SK-N-SH (cell line): ENCODE measurements at regions not wholly inside any gene's neighbourhood (a gene's known extent, or its start where the extent isn't known, plus 50 kb on each side); places are given as distances from the start of the nearest gene placed in this dataset.

Experiments used
- CTCF ChIA-PET: fragments of 300-600, 350-600 bp; formaldehyde crosslinking; extraction: SDS; loops from one replicate; lab custom pipeline; 2021; lab: Yijun Ruan, JAX
- POLR2A ChIA-PET: fragments of 350-600 bp; sonication (Branson Sonifier 250); formaldehyde crosslinking; extraction: SDS; loops from one replicate; lab custom pipeline; 2020; ENCODE audit warnings: antibody characterized with exemption, inconsistent platforms; lab: Yijun Ruan, JAX
- DNase-seq: peaks from one replicate; pipeline ENCODE4 v3.0.0; 2012
- H2AFZ ChIP-seq: fragments of 200-600 bp; sonication (generic); 2 replicates; pipeline ENCODE4 v1.8.1; 2016; ENCODE audit warnings: antibody characterized with exemption, mild to moderate bottlenecking, low read depth
- H3F3A ChIP-seq: fragments of 200-600 bp; sonication (generic); replicated peaks from 2 replicates; pipeline ENCODE3; 2016; ENCODE audit warnings: antibody characterized with exemption, mild to moderate bottlenecking; ENCODE audit not compliant: insufficient read depth
- H3K27ac ChIP-seq, 2 experiments: fragments of 200-500 bp in 1 of 2; fragments of 200-600 bp in 1 of 2; sonication (Bioruptor generic) in 1 of 2; sonication (generic), shearing (Covaris generic) in 1 of 2; 2 replicates each; pipeline versions ENCODE4 v1.5.1 to v1.6.1; 2014 to 2016; ENCODE audit warnings: low read depth in 2 of 2, inconsistent platforms in 1 of 2, low read length in 1 of 2, mild to moderate bottlenecking in 1 of 2, mixed read lengths in 1 of 2
- H3K27me3 ChIP-seq: fragments of 200-600 bp; sonication (generic), shearing (Covaris generic); 2 replicates; pipeline ENCODE4 v1.6.1; 2016; ENCODE audit warnings: mixed run types; ENCODE audit not compliant: insufficient read depth
- H3K36me3 ChIP-seq, 2 experiments: fragments of 200-500 bp in 1 of 2; fragments of 200-600 bp in 1 of 2; sonication (Bioruptor generic) in 1 of 2; sonication (generic) in 1 of 2; replicated peaks in 1 of 2; 2 replicates each; pipeline versions ENCODE3 to v1.5.1; 2014 to 2016; ENCODE audit warnings: low read length in 1 of 2, mild to moderate bottlenecking in 1 of 2; ENCODE audit not compliant: insufficient read depth in 2 of 2, control insufficient read depth in 1 of 2
- H3K4me1 ChIP-seq, 2 experiments: fragments of 200-500 bp in 1 of 2; fragments of 200-600 bp in 1 of 2; sonication (Bioruptor generic) in 1 of 2; sonication (generic), shearing (Covaris generic) in 1 of 2; 2 replicates each; pipeline versions ENCODE4 v1.5.1 to v1.6.1; 2014 to 2016; ENCODE audit warnings: low read depth in 1 of 2, low read length in 1 of 2, mixed run types in 1 of 2; ENCODE audit not compliant: insufficient read depth in 2 of 2, control insufficient read depth in 1 of 2
- H3K4me2 ChIP-seq: fragments of 200-600 bp; sonication (generic), shearing (Covaris generic); 2 replicates; pipeline ENCODE4 v1.6.1; 2017; ENCODE audit warnings: mixed run types
- H3K4me3 ChIP-seq, 2 experiments: fragments of 200-500 bp in 1 of 2; fragments of 200-600 bp in 1 of 2; sonication (Bioruptor generic) in 1 of 2; sonication (generic), shearing (Covaris generic) in 1 of 2; 2 replicates each; pipeline versions ENCODE4 v1.5.1 to v1.8.1; 2014 to 2016; ENCODE audit warnings: low read depth in 2 of 2, inconsistent platforms in 1 of 2, low read length in 1 of 2, mild to moderate bottlenecking in 1 of 2, mixed read lengths in 1 of 2, moderate library complexity in 1 of 2
- H3K79me2 ChIP-seq: fragments of 200-600 bp; sonication (generic); 2 replicates; pipeline ENCODE4 v1.8.1; 2017; ENCODE audit warnings: mild to moderate bottlenecking; ENCODE audit not compliant: insufficient read depth
- H3K9ac ChIP-seq: fragments of 200-600 bp; sonication (generic); 2 replicates; pipeline ENCODE4 v1.6.1; 2017; ENCODE audit warnings: mixed run types
- H3K9me2 ChIP-seq: fragments of 200-600 bp; sonication (generic); 2 replicates; pipeline ENCODE4 v1.6.1; 2017; ENCODE audit warnings: mixed run types
- H3K9me3 ChIP-seq: fragments of 200-600 bp; sonication (generic); 2 replicates; pipeline ENCODE4 v1.6.1; 2017; ENCODE audit warnings: mixed run types, mild to moderate bottlenecking, moderate library complexity
- H4K20me1 ChIP-seq: fragments of 200-600 bp; sonication (generic); 2 replicates; pipeline ENCODE4 v1.6.1; 2017; ENCODE audit warnings: mild to moderate bottlenecking, mixed run types; ENCODE audit not compliant: insufficient read depth
- CTCF ChIP-seq: fragments of 200-600 bp; sonication (generic); IDR thresholded peaks from 2 replicates; pipeline ENCODE4 v1.6.1; 2017; ENCODE audit warnings: antibody characterized with exemption, mild to moderate bottlenecking, moderate library complexity
- EP300 ChIP-seq, 2 experiments: IDR thresholded peaks; 2 replicates each; pipeline versions ENCODE4 v1.4.0 to v1.6.1; 2012; ENCODE audit warnings: borderline replicate concordance in 1 of 2, low read depth in 1 of 2, low read length in 1 of 2
- EZH2phosphoT487 ChIP-seq: fragments of 200-600 bp; sonication (generic); IDR thresholded peaks from 2 replicates; pipeline ENCODE4 v1.6.1; 2017; ENCODE audit warnings: low read depth, mixed run types, mild to moderate bottlenecking, antibody characterized with exemption, moderate library complexity, borderline replicate concordance
- FOSL2 ChIP-seq: IDR thresholded peaks from 2 replicates; pipeline ENCODE4 v1.4.0; 2012; ENCODE audit warnings: low read depth, mild to moderate bottlenecking, moderate library complexity, borderline replicate concordance
- FOXM1 ChIP-seq: IDR thresholded peaks from 2 replicates; pipeline ENCODE4 v1.4.0; 2012; ENCODE audit warnings: low read depth, mild to moderate bottlenecking
- GABPA ChIP-seq: IDR thresholded peaks from 2 replicates; pipeline ENCODE4 v1.4.0; 2012; ENCODE audit warnings: low read depth, mild to moderate bottlenecking
- GATA2 ChIP-seq: sonication (generic); formaldehyde crosslinking; IDR thresholded peaks from 2 replicates; pipeline ENCODE4 v1.5.0; 2020; ENCODE audit warnings: mild to moderate bottlenecking, missing genetic modification reagents
- JUND ChIP-seq: IDR thresholded peaks from 2 replicates; pipeline ENCODE4 v1.4.0; 2012
- MEF2A ChIP-seq: IDR thresholded peaks from 2 replicates; pipeline ENCODE4 v1.4.0; 2012; ENCODE audit warnings: low read depth, borderline replicate concordance
- POLR2AphosphoS5 ChIP-seq: IDR thresholded peaks from 2 replicates; pipeline ENCODE4 v1.6.1; 2012; ENCODE audit warnings: low read depth, low read length
- RCOR1 ChIP-seq: fragments of 150-350 bp; IDR thresholded peaks from 2 replicates; pipeline ENCODE4 v1.6.1; 2017; ENCODE audit warnings: antibody characterized with exemption, low read length
- REST ChIP-seq: IDR thresholded peaks from 2 replicates; pipeline ENCODE4 v1.6.1; 2012; ENCODE audit warnings: mild to moderate bottlenecking, low read depth, low read length, moderate library complexity
- SIN3A ChIP-seq: IDR thresholded peaks from 2 replicates; pipeline ENCODE4 v1.6.1; 2012; ENCODE audit warnings: low read depth, mild to moderate bottlenecking, low read length, moderate library complexity, borderline replicate concordance
- SMC3 ChIP-seq: IDR thresholded peaks from 2 replicates; pipeline ENCODE4 v1.6.1; 2012; ENCODE audit warnings: low read depth, low read length, improper control_type of control experiment
- TAF1 ChIP-seq: IDR thresholded peaks from 2 replicates; pipeline ENCODE4 v1.6.1; 2012; ENCODE audit warnings: low read depth, mild to moderate bottlenecking, low read length, moderate library complexity, borderline replicate concordance
- TCF12 ChIP-seq: IDR thresholded peaks from 2 replicates; pipeline ENCODE4 v1.4.0; 2012
- TEAD4 ChIP-seq: IDR thresholded peaks from 2 replicates; pipeline ENCODE4 v1.4.0; 2012; ENCODE audit warnings: mild to moderate bottlenecking, borderline replicate concordance; ENCODE audit not compliant: insufficient read depth
- YY1 ChIP-seq: IDR thresholded peaks from 2 replicates; pipeline ENCODE4 v1.4.0; 2012; ENCODE audit warnings: low read depth, mild to moderate bottlenecking
- WGBS: methylation state at CpG from one replicate; pipeline ENCODE4 v1.1.6; 2017; ENCODE audit warnings: low lambda C conversion rate; 5-methylcytosine and 5-hydroxymethylcytosine counted together

- H3F3A ChIP-seq = no peaks in the 10 kb centered on the region
- ChIA-PET POLR2A (no interaction called here), CTCF (interaction anchor here (2.1 kb wide), 1 partner anchor 16 kb away, joined by 6 read pairs; no protein-coding TSS in a partner anchor)
- H3K9ac ChIP-seq = no peak overlapping the region
- no peaks in the 10 kb centered on the region for H3K36me3 ChIP-seq
- no peaks in the 10 kb centered on the region for H3K79me2 ChIP-seq
- H3K4me3 ChIP-seq = no peak overlapping the region
- no peaks in the 10 kb centered on the region for H3K4me1 ChIP-seq
- no peak overlapping the region for H2AFZ ChIP-seq
- no peak for DNase-seq
- H3K4me2 ChIP-seq = no peak overlapping the region
- no peaks in the 10 kb centered on the region for H4K20me1 ChIP-seq
- 8% methylated on average over 2 of the region's 2 CpGs for WGBS
- H3K27ac ChIP-seq = no peak overlapping the region
- no peaks in the 10 kb centered on the region for H3K9me3 ChIP-seq
- H3K9me2 ChIP-seq = no peaks in the 10 kb centered on the region
- H3K27me3 ChIP-seq = no peaks in the 10 kb centered on the region
- TF ChIP-seq CTCF = no peak
- no peak for TF ChIP-seq YY1
- no peak for TF ChIP-seq TEAD4
- TF ChIP-seq FOSL2 = no peak
- TF ChIP-seq TCF12 = no peak
- TF ChIP-seq SMC3 = no peak
Observed at GRCh38 chr10:7070950-7071349, 339.9 kb downstream of the SFMBT2 start.

GRCh38 chr10:7069706-7070105 is 341.1 kb downstream of the SFMBT2 start:
- WGBS = 43% methylated on average over 6 of the region's 6 CpGs
- H3K4me3 ChIP-seq = no peak overlapping the region
- H2AFZ ChIP-seq = no peak overlapping the region
- H3K27ac ChIP-seq = no peak overlapping the region
- no peaks in the 10 kb centered on the region for H3K79me2 ChIP-seq
- no peak for TF ChIP-seq MEF2A
- no peak for TF ChIP-seq RCOR1
- no peak for TF ChIP-seq TCF12
- no peak for TF ChIP-seq TAF1
- no peak for TF ChIP-seq POLR2AphosphoS5
- no peak for TF ChIP-seq JUND
- TF ChIP-seq GATA2 (CRISPR knock-in tag) = no peak
- TF ChIP-seq REST = no peak
- no peak for TF ChIP-seq EP300 (IDR thresholded peaks at IDR 0.05; ENCODE audit: borderline replicate concordance in 1 of 2, low read depth in 1 of 2, low read length in 1 of 2)
- TF ChIP-seq GABPA = no peak
- no peak for TF ChIP-seq SIN3A
- no peak for TF ChIP-seq FOXM1
- no peak for TF ChIP-seq EZH2phosphoT487
- no peaks in the 10 kb centered on the region for H3K27me3 ChIP-seq
- H3K4me1 ChIP-seq = no peaks in the 10 kb centered on the region
- no peak overlapping the region for H3K4me2 ChIP-seq
- no peaks in the 10 kb centered on the region for H3K9me2 ChIP-seq
- ChIA-PET POLR2A (no interaction called here), CTCF (no interaction called here)
- DNase-seq = no peak
- no peaks in the 10 kb centered on the region for H4K20me1 ChIP-seq
- H3K9me3 ChIP-seq = no peaks in the 10 kb centered on the region
- no peaks in the 10 kb centered on the region for H3F3A ChIP-seq
- no peak overlapping the region for H3K9ac ChIP-seq
- H3K36me3 ChIP-seq = no peaks in the 10 kb centered on the region
